K562 (cell line): ENCODE measurements at regions not wholly inside any gene's neighbourhood (a gene's known extent, or its start where the extent isn't known, plus 50 kb on each side); places are given as distances from the start of the nearest gene placed in this dataset.

Experiments used
- ATAC-seq: fragments of 200-7000 bp; cut with Tn5 transposase; 3 replicates; pipeline ENCODE4 v1.9.1; 2020; ENCODE audit warnings: moderate library complexity
- BruUV-seq: library from RNA; stranded (reverse); fragments of 400-500 nt; replicated peaks from 2 replicates; lab custom pipeline; 2021; lab: Mats Ljungman, UMichigan
- CTCF ChIA-PET: fragments of 300-600 bp; formaldehyde crosslinking; extraction: SDS; loops from one replicate; lab custom pipeline; 2021; ENCODE audit warnings: low intra/inter-chr PET ratio; lab: Yijun Ruan, JAX
- POLR2A ChIA-PET: fragments of 300-600, 350-650 bp; sonication (Branson Sonifier 250); formaldehyde crosslinking; extraction: SDS; loops from one replicate; lab custom pipeline; 2021; ENCODE audit warnings: antibody characterized with exemption, inconsistent platforms; lab: Yijun Ruan, JAX
- DNase-seq, 4 experiments: peaks; one replicate each; pipeline versions ENCODE4 v3.0.0 to v3.0.0-alpha.2; 2011 to 2018; ENCODE audit warnings: low spot score in 3 of 4, mixed read lengths in 3 of 4; ENCODE audit errors: extremely low read depth in 1 of 4
- FAIRE-seq: peaks from 2 replicates; lab custom pipeline; 2011; peaks lifted over from hg19 to GRCh38; lab: Jason Lieb, UNC
- H2AFZ ChIP-seq: 2 replicates; pipeline ENCODE4 v1.6.0; 2011; ENCODE audit warnings: low read depth, low read length, control low read depth, inconsistent platforms
- H3K27ac ChIP-seq: fragments of 200-600 bp; 3 replicates; pipeline ENCODE4 v1.8.0; 2011; ENCODE audit warnings: low read depth, mild to moderate bottlenecking, control low read depth, inconsistent platforms, low read length, moderate library complexity, mixed read lengths; ENCODE audit errors: extremely low read depth
- H3K27me3 ChIP-seq, 2 experiments: fragments of 300-600 bp in 1 of 2; 2 replicates in 1 of 2; 3 replicates in 1 of 2; pipeline versions ENCODE4 v1.6.0 to v1.8.0; 2011; ENCODE audit warnings: inconsistent platforms in 2 of 2, low read length in 2 of 2, mild to moderate bottlenecking in 1 of 2, mixed read lengths in 1 of 2, moderate library complexity in 1 of 2; ENCODE audit not compliant: control insufficient read depth in 2 of 2, insufficient read depth in 2 of 2
- H3K36me3 ChIP-seq: fragments of 300-600 bp; 3 replicates; pipeline ENCODE4 v1.8.0; 2011; ENCODE audit warnings: mild to moderate bottlenecking, low read length, inconsistent platforms; ENCODE audit not compliant: control insufficient read depth, insufficient read depth
- H3K4me1 ChIP-seq, 2 experiments: fragments of 200-600 bp in 1 of 2; replicated peaks in 1 of 2; 2 replicates in 1 of 2; 3 replicates in 1 of 2; pipeline versions ENCODE4 v1.5.1 to v1.8.0; 2011; ENCODE audit warnings: inconsistent platforms in 2 of 2, low read length in 2 of 2, mild to moderate bottlenecking in 1 of 2, mixed read lengths in 1 of 2, moderate library complexity in 1 of 2; ENCODE audit not compliant: control insufficient read depth in 2 of 2, insufficient read depth in 2 of 2
- H3K4me2 ChIP-seq: 2 replicates; pipeline ENCODE4 v1.6.1; 2011; ENCODE audit warnings: low read length, control low read depth, inconsistent platforms, mixed read lengths; ENCODE audit not compliant: insufficient read depth
- H3K4me3 ChIP-seq: fragments of 200-600 bp; sonication (generic), shearing (Covaris generic); 2 replicates; pipeline ENCODE4 v1.5.1; 2016; ENCODE audit warnings: control low read depth, inconsistent platforms
- H3K79me2 ChIP-seq: fragments of 200-600 bp; 3 replicates; pipeline ENCODE4 v1.8.0; 2011; ENCODE audit warnings: low read length, inconsistent platforms; ENCODE audit not compliant: control insufficient read depth, insufficient read depth
- H3K9ac ChIP-seq, 2 experiments: 2 replicates each; pipeline versions ENCODE4 v1.6.0 to v1.6.1; 2011; ENCODE audit warnings: low read depth in 2 of 2, low read length in 2 of 2, control low read depth in 1 of 2, inconsistent platforms in 1 of 2, mild to moderate bottlenecking in 1 of 2, mixed read lengths in 1 of 2; ENCODE audit not compliant: insufficient read depth in 1 of 2
- H3K9me1 ChIP-seq: one replicate; pipeline ENCODE4 v1.6.0; 2011; ENCODE audit warnings: inconsistent platforms, mild to moderate bottlenecking, low read length, moderate library complexity; ENCODE audit not compliant: control insufficient read depth, insufficient read depth
- H3K9me3 ChIP-seq: replicated peaks from 2 replicates; pipeline ENCODE4 v1.5.1; 2011; ENCODE audit warnings: low read depth, low read length, inconsistent platforms; ENCODE audit not compliant: control insufficient read depth, insufficient read depth
- H4K20me1 ChIP-seq: replicated peaks from 2 replicates; pipeline ENCODE4 v1.6.1; 2011; ENCODE audit warnings: low read length, inconsistent platforms, mixed read lengths; ENCODE audit not compliant: control insufficient read depth, insufficient read depth
- BCL6 ChIP-seq: fragments of 250-450 bp; sonication (Bioruptor Pico); IDR thresholded peaks from 2 replicates; pipeline ENCODE4 v1.4.0; 2020
- ETV1 ChIP-seq: fragments of 450-650 bp; conservative IDR thresholded peaks from 2 replicates; pipeline ENCODE4 v1.6.1; 2016; ENCODE audit warnings: missing genetic modification characterization, control low read depth, low read depth, missing compliant biosample characterization
- JUND ChIP-seq, 2 experiments: IDR thresholded peaks; 2 replicates in 1 of 2; 3 replicates in 1 of 2; pipeline ENCODE4 v1.6.1; 2011; ENCODE audit warnings: borderline replicate concordance in 2 of 2, low read depth in 2 of 2, low read length in 2 of 2, improper control_type of control experiment in 1 of 2, missing biosample characterization in 1 of 2, missing genetic modification characterization in 1 of 2, missing genetic modification reagents in 1 of 2
- NUFIP1 ChIP-seq: fragments of 450-650 bp; IDR thresholded peaks from 2 replicates; pipeline ENCODE4 v1.6.1; 2018; ENCODE audit not compliant: partially characterized antibody
- RAD51 ChIP-seq: fragments of 450-650 bp; IDR thresholded peaks from 2 replicates; pipeline ENCODE4 v1.7.1; 2016; ENCODE audit warnings: low read depth, mild to moderate bottlenecking, borderline replicate concordance
- SRSF9 ChIP-seq: fragments of 200-400 bp; formaldehyde crosslinking; IDR thresholded peaks from 2 replicates; pipeline ENCODE4 v1.6.1; 2017; ENCODE audit warnings: low read depth, low read length, borderline replicate concordance
- SUPT5H ChIP-seq: fragments of 450-650 bp; IDR thresholded peaks from 2 replicates; pipeline ENCODE4 v1.6.1; 2016
- TAF9B ChIP-seq: fragments of 450-650 bp; IDR thresholded peaks from 2 replicates; pipeline ENCODE4 v1.6.1; 2018; ENCODE audit warnings: mild to moderate bottlenecking; ENCODE audit not compliant: partially characterized antibody
- TEAD1 ChIP-seq, 2 experiments: fragments of 450-650 bp in 1 of 2; sonication (generic) in 1 of 2; formaldehyde crosslinking; IDR thresholded peaks; 2 replicates each; pipeline versions ENCODE4 v1.4.0 to v1.8.0; 2020 to 2022; ENCODE audit warnings: mild to moderate bottlenecking in 2 of 2, missing genetic modification reagents in 1 of 2
- YBX1 ChIP-seq: fragments of 450-650 bp; IDR thresholded peaks from 2 replicates; pipeline ENCODE4 v1.7.1; 2016; ENCODE audit warnings: mild to moderate bottlenecking
- ZBTB33 ChIP-seq: sonication (generic); formaldehyde crosslinking; IDR thresholded peaks from 2 replicates; pipeline ENCODE4 v1.8.1; 2023; ENCODE audit warnings: mild to moderate bottlenecking, missing genetic modification reagents
- ZBTB8A ChIP-seq: fragments of 450-650 bp; IDR thresholded peaks from 2 replicates; pipeline ENCODE4 v1.6.1; 2018; ENCODE audit warnings: mild to moderate bottlenecking, moderate library complexity; ENCODE audit not compliant: partially characterized antibody
- ZC3H4 ChIP-seq: sonication (generic); formaldehyde crosslinking; IDR thresholded peaks from 2 replicates; pipeline ENCODE4 v1.9.0; 2021; ENCODE audit warnings: missing genetic modification reagents, borderline replicate concordance
- ZNF143 ChIP-seq: sonication (generic); formaldehyde crosslinking; IDR thresholded peaks from 2 replicates; pipeline ENCODE4 v1.9.0; 2022; ENCODE audit warnings: mild to moderate bottlenecking, missing genetic modification reagents
- ZNF717 ChIP-seq: fragments of 250-450 bp; sonication (Bioruptor Pico); IDR thresholded peaks from 2 replicates; pipeline ENCODE4 v1.5.0; 2021
- ZNF79 ChIP-seq: fragments of 250-450 bp; sonication (Bioruptor Pico); IDR thresholded peaks from 2 replicates; pipeline ENCODE4 v1.4.0; 2020; ENCODE audit warnings: low read depth, mild to moderate bottlenecking, moderate library complexity
- WGBS: fragments of 100-300 bp; shearing (Covaris generic); methylation state at CpG from one replicate; pipeline ENCODE4 v1.1.6; 2016; ENCODE audit warnings: low coverage, mixed read lengths; ENCODE audit not compliant: insufficient coverage; ENCODE audit errors: missing lambda C conversion rate; 5-methylcytosine and 5-hydroxymethylcytosine counted together
- in situ Hi-C: fragments of 300-500 bp; cut with MboI; formaldehyde crosslinking; loops from 4 replicates; pipeline ENCODE4 v1.15.0; 2018; ENCODE audit warnings: inconsistent platforms, mixed read lengths
- intact Hi-C: fragments of 100-400 bp; cut with micrococcal nuclease; formaldehyde crosslinking; loops from 2 replicates; pipeline ENCODE4 v1.14.2; 2022
- TF ChIP-seq, protein P1 (sequence below): sonication (generic); formaldehyde crosslinking; IDR thresholded peaks from 2 replicates; pipeline ENCODE4 v1.8.0; 2022; ENCODE audit warnings: missing genetic modification reagents, mild to moderate bottlenecking, moderate library complexity, borderline replicate concordance
- TF ChIP-seq, protein P2 (sequence below): fragments of 250-450 bp; sonication (Bioruptor Pico); IDR thresholded peaks from 2 replicates; pipeline ENCODE4 v1.8.0; 2022; ENCODE audit warnings: moderate library complexity, mild to moderate bottlenecking, inconsistent platforms
- TF ChIP-seq, protein P3 (sequence below): fragments of 250-450 bp; sonication (Bioruptor Pico); IDR thresholded peaks from 2 replicates; pipeline ENCODE4 v1.5.0; 2021

DNA sequence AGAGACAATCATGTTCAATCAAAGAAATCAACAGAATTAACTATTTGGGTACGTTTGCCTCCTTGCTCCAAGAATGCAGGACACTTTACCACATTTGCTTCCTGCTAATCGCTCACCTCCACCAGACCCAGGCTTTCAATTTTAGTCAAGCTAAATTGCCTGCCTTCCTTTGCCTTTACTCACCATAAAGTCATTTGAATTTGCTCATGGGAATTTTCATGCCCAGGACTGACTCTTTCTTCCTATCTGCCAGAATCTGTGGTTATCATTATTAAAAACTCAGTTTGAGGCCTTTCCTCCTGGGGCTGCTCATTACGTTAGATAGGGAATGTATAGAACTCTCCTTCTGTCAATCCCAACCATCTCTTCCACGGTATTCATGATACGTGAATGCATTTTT, 1935.3 kb upstream of the WWC1 start:
- 0% methylated on average over 5 of the region's 5 CpGs for WGBS
- H3K27me3 ChIP-seq = no peaks in the 10 kb centered on the region
- no peaks in the 10 kb centered on the region for H3K4me1 ChIP-seq
- H3K9ac ChIP-seq = no peak overlapping the region
- ATAC-seq (no peak), FAIRE-seq (no peak), DNase-seq (no peak)
- CTCF ChIA-PET = no interaction called here
- no peaks in the 10 kb centered on the region for H4K20me1 ChIP-seq
- H3K4me2 ChIP-seq = no peak overlapping the region
- no peaks in the 10 kb centered on the region for H3K36me3 ChIP-seq
- POLR2A ChIA-PET = no interaction called here
- H3K4me3 ChIP-seq = no peak overlapping the region
- H3K9me3 ChIP-seq = no peaks in the 10 kb centered on the region; the same call in 1 of the 2 replicates
- no peak overlapping the region for H3K27ac ChIP-seq
- TF ChIP-seq TAF9B (no peak), ZC3H4 (CRISPR knock-in tag) (no peak), ZNF717 (no peak), RAD51 (no peak), ZBTB33 (CRISPR knock-in tag) (no peak), SUPT5H (no peak), ZNF79 (CRISPR knock-in tag) (no peak), ZNF143 (CRISPR knock-in tag) (no peak), SRSF9 (no peak), BCL6 (CRISPR knock-in tag) (no peak), ETV1 (tag) (no peak), ZBTB8A (no peak), YBX1 (no peak), TEAD1 (CRISPR knock-in tag; IDR thresholded peaks at IDR 0.05) (no peak), NUFIP1 (no peak), JUND (IDR thresholded peaks at IDR 0.05; ENCODE audit: borderline replicate concordance, low read depth, low read length) (no peak), JUND (tag; IDR thresholded peaks at IDR 0.05; ENCODE audit: borderline replicate concordance, low read depth, low read length) (no peak)
- TF ChIP-seq, protein P1, sequence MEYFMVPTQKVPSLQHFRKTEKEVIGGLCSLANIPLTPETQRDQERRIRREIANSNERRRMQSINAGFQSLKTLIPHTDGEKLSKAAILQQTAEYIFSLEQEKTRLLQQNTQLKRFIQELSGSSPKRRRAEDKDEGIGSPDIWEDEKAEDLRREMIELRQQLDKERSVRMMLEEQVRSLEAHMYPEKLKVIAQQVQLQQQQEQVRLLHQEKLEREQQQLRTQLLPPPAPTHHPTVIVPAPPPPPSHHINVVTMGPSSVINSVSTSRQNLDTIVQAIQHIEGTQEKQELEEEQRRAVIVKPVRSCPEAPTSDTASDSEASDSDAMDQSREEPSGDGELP (CRISPR knock-in tag) = no peak
- TF ChIP-seq, protein P2, sequence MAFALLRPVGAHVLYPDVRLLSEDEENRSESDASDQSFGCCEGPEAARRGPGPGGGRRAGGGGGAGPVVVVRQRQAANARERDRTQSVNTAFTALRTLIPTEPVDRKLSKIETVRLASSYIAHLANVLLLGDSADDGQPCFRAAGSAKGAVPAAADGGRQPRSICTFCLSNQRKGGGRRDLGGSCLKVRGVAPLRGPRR (CRISPR knock-in tag) = no peak
- TF ChIP-seq, protein P3, sequence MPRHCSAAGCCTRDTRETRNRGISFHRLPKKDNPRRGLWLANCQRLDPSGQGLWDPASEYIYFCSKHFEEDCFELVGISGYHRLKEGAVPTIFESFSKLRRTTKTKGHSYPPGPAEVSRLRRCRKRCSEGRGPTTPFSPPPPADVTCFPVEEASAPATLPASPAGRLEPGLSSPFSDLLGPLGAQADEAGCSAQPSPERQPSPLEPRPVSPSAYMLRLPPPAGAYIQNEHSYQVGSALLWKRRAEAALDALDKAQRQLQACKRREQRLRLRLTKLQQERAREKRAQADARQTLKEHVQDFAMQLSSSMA (CRISPR knock-in tag) = no peak
- intact Hi-C loops (no loop called here), in situ Hi-C loops (no loop called here)
- H3K79me2 ChIP-seq = no peaks in the 10 kb centered on the region
- no TSS peak for BruUV-seq
- H2AFZ ChIP-seq = no peak overlapping the region
- no peaks in the 10 kb centered on the region for H3K9me1 ChIP-seq
